OCI-LY3 (cell line): ENCODE measurements at regions not wholly inside any gene's neighbourhood (a gene's known extent, or its start where the extent isn't known, plus 50 kb on each side); places are given as distances from the start of the nearest gene placed in this dataset.

ENCODE experiments used
- CTCF ChIP-seq: fragments of 200-600, 300-600 bp; sonication (generic); IDR thresholded peaks from 2 replicates; pipeline ENCODE4 v1.5.1; 2014; ENCODE audit warnings: antibody characterized with exemption, low read length, low read depth
- EZH2phosphoT487 ChIP-seq: fragments of 200-600 bp; shearing (Covaris generic); IDR thresholded peaks from 2 replicates; pipeline ENCODE4 v1.6.1; 2018; ENCODE audit warnings: antibody characterized with exemption, mixed run types, low read depth

GRCh38 chr4:158333820-158334219, 123.5 kb downstream of the TMEM144 start:
- TF ChIP-seq CTCF = no peak
- TF ChIP-seq EZH2phosphoT487 = no peak
